ENCODE measurements at regions not wholly inside any gene's neighbourhood (a gene's known extent, or its start where the extent isn't known, plus 50 kb on each side); places are given as distances from the start of the nearest gene placed in this dataset.

DNA sequence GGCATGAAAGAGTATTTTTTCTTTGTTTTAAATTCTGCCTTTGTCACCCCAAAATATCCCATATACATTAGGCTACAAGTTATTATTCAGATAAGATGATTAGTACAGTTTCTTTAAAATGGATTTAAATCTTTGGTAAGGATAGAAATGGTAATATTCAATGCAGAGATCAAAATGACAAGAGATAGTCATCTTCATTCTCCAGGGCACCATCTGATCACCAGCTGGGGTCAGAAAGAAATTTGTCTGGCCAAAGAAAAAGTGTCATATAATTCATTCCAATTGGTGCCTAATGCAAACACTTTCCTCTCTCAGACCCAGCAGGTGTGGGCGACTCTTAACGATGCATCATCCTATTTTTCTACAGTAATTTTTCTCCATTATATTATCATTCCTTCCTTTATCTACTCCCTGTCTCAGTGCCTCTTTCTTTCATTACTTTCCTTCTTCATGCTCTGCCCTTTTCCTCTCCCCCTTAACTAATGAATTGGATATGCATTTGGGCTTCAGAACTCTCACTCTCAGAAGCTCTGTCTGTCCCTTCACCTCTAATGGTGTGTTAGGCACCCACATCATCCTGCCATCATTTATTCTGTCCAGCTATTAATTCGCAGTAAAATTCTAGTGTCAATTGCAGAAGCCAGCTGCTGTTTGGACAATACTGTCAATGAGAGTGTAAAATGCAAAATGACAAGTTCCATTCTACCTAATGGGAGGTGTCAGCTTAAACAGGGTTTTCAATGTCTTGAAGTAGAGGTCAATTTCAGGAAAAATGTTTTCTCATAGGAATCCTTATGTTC, 570.5 kb downstream of the TDRD15 start:
- Histone ChIP-seq H3K27ac (ENCODE audit: low read length) (no peak overlapping the region), H3K27me3 (ENCODE audit: control insufficient read depth, insufficient read depth, low read length) (no peaks in the 10 kb centered on the region), H3K36me3 (ENCODE audit: control insufficient read depth, insufficient read depth, low read length) (no peaks in the 10 kb centered on the region), H3K9me3 (ENCODE audit: control insufficient read depth, insufficient read depth, low read depth, low read length) (no peaks in the 10 kb centered on the region), H3K4me3 (ENCODE audit: low read depth in 2 of 2, low read length in 2 of 2) (no peak overlapping the region), H3K4me1 (ENCODE audit: control insufficient read depth, insufficient read depth, low read length) (no peaks in the 10 kb centered on the region)
- in situ Hi-C loops (cut with HindIII; ENCODE audit: low pct_unique_long_range_greater_than_20kb, low sequenced_read_pairs) (no loop called here), intact Hi-C loops (cut with micrococcal nuclease; ENCODE audit: unreplicated experiment) (no loop called here)
- ChIA-PET CTCF (no interaction called here), POLR2A (no interaction called here)
- DNase-seq (ENCODE audit: low read depth, low spot score) (no peak), ATAC-seq (no peak)
- no TSS peak for BruUV-seq (replicated peaks)
- TF ChIP-seq POLR2AphosphoS5 (IDR thresholded peaks at IDR 0.05; ENCODE audit: low read depth, low read length) (no peak), TCF7L2 (IDR thresholded peaks at IDR 0.05; ENCODE audit: low read depth, low read length) (no peak), SIN3A (IDR thresholded peaks at IDR 0.05; ENCODE audit: borderline replicate concordance, insufficient read depth, low read depth, low read length) (no peak)
- TF ChIP-seq, protein P1, sequence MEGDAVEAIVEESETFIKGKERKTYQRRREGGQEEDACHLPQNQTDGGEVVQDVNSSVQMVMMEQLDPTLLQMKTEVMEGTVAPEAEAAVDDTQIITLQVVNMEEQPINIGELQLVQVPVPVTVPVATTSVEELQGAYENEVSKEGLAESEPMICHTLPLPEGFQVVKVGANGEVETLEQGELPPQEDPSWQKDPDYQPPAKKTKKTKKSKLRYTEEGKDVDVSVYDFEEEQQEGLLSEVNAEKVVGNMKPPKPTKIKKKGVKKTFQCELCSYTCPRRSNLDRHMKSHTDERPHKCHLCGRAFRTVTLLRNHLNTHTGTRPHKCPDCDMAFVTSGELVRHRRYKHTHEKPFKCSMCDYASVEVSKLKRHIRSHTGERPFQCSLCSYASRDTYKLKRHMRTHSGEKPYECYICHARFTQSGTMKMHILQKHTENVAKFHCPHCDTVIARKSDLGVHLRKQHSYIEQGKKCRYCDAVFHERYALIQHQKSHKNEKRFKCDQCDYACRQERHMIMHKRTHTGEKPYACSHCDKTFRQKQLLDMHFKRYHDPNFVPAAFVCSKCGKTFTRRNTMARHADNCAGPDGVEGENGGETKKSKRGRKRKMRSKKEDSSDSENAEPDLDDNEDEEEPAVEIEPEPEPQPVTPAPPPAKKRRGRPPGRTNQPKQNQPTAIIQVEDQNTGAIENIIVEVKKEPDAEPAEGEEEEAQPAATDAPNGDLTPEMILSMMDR (IDR thresholded peaks at IDR 0.05), result no peak

DNA sequence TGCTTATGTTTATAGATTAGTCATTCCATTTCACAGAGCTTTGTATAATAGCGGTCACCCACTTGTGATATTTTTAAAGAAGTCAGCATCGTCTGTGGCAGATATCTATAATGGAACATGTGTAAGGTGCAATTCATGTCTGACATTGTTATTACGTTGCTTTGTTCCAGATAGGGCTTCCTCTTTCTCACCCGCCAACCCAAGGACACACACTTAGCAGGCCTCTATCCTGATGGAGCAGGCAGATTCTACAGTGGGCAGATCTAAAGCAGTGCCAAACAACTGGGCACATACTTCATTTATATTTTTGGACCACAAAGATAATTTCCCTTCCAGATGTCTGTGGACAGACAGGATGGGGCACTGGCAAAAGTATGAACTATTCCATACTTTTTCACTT, 573.1 kb downstream of the TDRD15 start:
- H3K9me3 ChIP-seq (ENCODE audit: control insufficient read depth, insufficient read depth, low read depth, low read length), result no peaks in the 10 kb centered on the region
- ChIA-PET CTCF (no interaction called here), POLR2A (no interaction called here)
- H3K27ac ChIP-seq (ENCODE audit: low read length), result no peak overlapping the region
- H3K4me1 ChIP-seq (ENCODE audit: control insufficient read depth, insufficient read depth, low read length), result no peaks in the 10 kb centered on the region
- intact Hi-C loops (cut with micrococcal nuclease; ENCODE audit: unreplicated experiment) (no loop called here), in situ Hi-C loops (cut with HindIII; ENCODE audit: low pct_unique_long_range_greater_than_20kb, low sequenced_read_pairs) (no loop called here)
- H3K4me3 ChIP-seq (ENCODE audit: low read depth in 2 of 2, low read length in 2 of 2), result no peak overlapping the region
- H3K36me3 ChIP-seq (ENCODE audit: control insufficient read depth, insufficient read depth, low read length), result no peaks in the 10 kb centered on the region
- no peaks in the 10 kb centered on the region for H3K27me3 ChIP-seq (ENCODE audit: control insufficient read depth, insufficient read depth, low read length)
- TF ChIP-seq, protein P2, sequence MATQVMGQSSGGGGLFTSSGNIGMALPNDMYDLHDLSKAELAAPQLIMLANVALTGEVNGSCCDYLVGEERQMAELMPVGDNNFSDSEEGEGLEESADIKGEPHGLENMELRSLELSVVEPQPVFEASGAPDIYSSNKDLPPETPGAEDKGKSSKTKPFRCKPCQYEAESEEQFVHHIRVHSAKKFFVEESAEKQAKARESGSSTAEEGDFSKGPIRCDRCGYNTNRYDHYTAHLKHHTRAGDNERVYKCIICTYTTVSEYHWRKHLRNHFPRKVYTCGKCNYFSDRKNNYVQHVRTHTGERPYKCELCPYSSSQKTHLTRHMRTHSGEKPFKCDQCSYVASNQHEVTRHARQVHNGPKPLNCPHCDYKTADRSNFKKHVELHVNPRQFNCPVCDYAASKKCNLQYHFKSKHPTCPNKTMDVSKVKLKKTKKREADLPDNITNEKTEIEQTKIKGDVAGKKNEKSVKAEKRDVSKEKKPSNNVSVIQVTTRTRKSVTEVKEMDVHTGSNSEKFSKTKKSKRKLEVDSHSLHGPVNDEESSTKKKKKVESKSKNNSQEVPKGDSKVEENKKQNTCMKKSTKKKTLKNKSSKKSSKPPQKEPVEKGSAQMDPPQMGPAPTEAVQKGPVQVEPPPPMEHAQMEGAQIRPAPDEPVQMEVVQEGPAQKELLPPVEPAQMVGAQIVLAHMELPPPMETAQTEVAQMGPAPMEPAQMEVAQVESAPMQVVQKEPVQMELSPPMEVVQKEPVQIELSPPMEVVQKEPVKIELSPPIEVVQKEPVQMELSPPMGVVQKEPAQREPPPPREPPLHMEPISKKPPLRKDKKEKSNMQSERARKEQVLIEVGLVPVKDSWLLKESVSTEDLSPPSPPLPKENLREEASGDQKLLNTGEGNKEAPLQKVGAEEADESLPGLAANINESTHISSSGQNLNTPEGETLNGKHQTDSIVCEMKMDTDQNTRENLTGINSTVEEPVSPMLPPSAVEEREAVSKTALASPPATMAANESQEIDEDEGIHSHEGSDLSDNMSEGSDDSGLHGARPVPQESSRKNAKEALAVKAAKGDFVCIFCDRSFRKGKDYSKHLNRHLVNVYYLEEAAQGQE (IDR thresholded peaks at IDR 0.05; ENCODE audit: insufficient read depth in 1 of 2, low read depth in 2 of 2, low read length in 1 of 2), result no peak
- TF ChIP-seq POLR2AphosphoS5 (IDR thresholded peaks at IDR 0.05; ENCODE audit: low read depth, low read length) (no peak), SIN3A (IDR thresholded peaks at IDR 0.05; ENCODE audit: borderline replicate concordance, insufficient read depth, low read depth, low read length) (no peak), TCF7L2 (IDR thresholded peaks at IDR 0.05; ENCODE audit: low read depth, low read length) (no peak)
- TF ChIP-seq, protein P1 (IDR thresholded peaks at IDR 0.05), result no peak
- no peak for ATAC-seq
- BruUV-seq (replicated peaks), result no TSS peak
- no peak for DNase-seq (ENCODE audit: low read depth, low spot score)

All from Panc1 (cell line).